22Rv1 (cell line): ENCODE measurements at regions not wholly inside any gene's neighbourhood (a gene's known extent, or its start where the extent isn't known, plus 50 kb on each side); places are given as distances from the start of the nearest gene placed in this dataset.

Experiments used
- H3K27ac ChIP-seq: fragments of 450-650 bp; 2 replicates; pipeline ENCODE4 v1.5.1; 2017
- CTCF ChIP-seq: fragments of 450-650 bp; IDR thresholded peaks from 2 replicates; pipeline ENCODE4 v1.5.1; 2017; ENCODE audit warnings: mild to moderate bottlenecking
- ZFX ChIP-seq: fragments of 450-650 bp; IDR thresholded peaks from 2 replicates; pipeline ENCODE4 v1.6.1; 2017; ENCODE audit warnings: antibody characterized with exemption, borderline replicate concordance

- TF ChIP-seq ZFX (no peak), CTCF (no peak)
- H3K27ac ChIP-seq, result no peak overlapping the region
Observed at GRCh38 chr3:193830791-193831191, 237.8 kb downstream of the OPA1 start.

DNA sequence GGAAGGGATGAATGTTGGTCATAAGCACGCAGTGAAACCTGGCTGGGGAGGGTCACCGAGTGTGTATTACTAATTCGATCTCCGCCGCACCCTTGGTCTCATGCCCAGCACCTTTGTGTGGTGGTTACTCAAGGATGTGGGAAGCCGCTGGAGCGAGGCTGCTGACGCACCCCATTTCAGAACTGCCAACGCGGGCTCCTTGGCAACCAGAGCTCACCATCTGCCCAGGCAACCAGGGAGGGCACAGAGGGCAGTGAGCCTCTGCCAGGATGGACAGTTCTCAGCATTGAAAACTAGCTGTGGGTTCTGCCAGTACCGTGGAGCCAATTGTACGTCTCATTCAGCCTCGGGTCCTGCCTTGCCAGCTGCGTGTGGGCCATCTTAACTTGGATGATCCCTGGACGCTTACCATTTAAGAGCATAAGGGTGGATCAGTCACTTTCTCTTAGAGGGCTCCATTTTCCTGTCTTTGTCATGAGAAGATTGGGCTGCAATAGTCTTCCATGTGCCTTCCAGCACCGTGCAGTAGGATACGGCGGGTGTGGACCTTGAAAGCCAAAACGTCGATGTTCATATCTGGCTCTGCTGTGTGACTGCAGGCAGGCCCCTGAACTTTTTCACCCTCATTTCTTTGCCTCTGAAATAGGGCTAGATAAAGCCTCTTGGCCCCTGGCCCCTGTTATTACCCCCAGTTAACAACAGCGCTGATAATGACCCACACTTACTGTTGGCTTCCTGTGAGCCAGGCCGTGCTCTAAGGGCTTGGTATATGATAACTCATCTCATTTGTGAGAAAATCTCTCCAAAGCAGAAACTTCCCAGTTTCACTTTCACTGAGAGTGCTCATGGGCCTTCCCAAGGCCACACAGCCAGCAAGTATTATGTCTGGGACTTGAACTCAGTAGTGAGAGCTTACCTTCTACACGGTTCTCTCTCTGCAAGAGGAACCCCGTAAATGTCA lies 238.8 kb downstream of the OPA1 start:
- TF ChIP-seq CTCF, result no peak
- no peak for TF ChIP-seq ZFX
- H3K27ac ChIP-seq, result no peak overlapping the region

- no peak overlapping the region for H3K27ac ChIP-seq
- no peak for TF ChIP-seq ZFX
- no peak for TF ChIP-seq CTCF
Observed at GRCh38 chr3:193832833-193833413, 239.9 kb downstream of the OPA1 start.

GRCh38 chr3:193833592-193833991 lies 240.6 kb downstream of the OPA1 start:
- no peak for TF ChIP-seq CTCF
- no peak for TF ChIP-seq ZFX
- H3K27ac ChIP-seq, result no peak overlapping the region

DNA sequence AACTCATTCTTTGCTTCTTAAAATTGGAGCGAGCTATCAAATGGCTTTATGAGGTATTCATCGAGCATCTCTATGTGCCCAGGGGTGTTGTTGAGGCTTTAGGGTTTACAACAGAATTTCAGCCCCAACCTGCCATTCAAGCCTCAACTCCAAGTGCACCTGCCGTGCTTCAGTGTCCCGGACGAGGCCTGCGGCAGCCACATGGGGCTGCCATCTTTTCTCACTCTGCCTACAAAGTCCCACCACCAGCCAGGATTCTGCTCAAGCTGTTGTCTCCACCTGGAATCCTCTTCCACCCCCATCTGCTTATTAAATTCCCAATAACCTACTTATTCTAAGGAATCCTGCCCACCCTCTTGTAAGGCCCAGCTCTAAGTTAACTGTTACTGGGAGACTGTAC lies 242.4 kb downstream of the OPA1 start:
- H3K27ac ChIP-seq, result no peak overlapping the region
- TF ChIP-seq CTCF (no peak), ZFX (no peak)

- H3K27ac ChIP-seq, result no peak overlapping the region
- no peak for TF ChIP-seq CTCF
- TF ChIP-seq ZFX, result no peak
Observed at GRCh38 chr3:193836511-193836910, 243.5 kb downstream of the OPA1 start.

- TF ChIP-seq ZFX (no peak), CTCF (no peak)
- no peak overlapping the region for H3K27ac ChIP-seq
Observed at GRCh38 chr3:193836918-193837317, 243.9 kb downstream of the OPA1 start.
